ENCODE measurements at regions not wholly inside any gene's neighbourhood (a gene's known extent, or its start where the extent isn't known, plus 50 kb on each side); places are given as distances from the start of the nearest gene placed in this dataset.
"Not testable (repeated sequence)": the region's sequence is repeated elsewhere in the genome, so short reads cannot be mapped to it uniquely, and the experiment has no call there.

- no peaks in the 10 kb centered on the region for H3K27me3 Mint-ChIP-seq
- CTCF ChIA-PET = no interaction called here
- peaks cover 7% of the 10 kb centered on the region for H3K9me3 Mint-ChIP-seq
- ATAC-seq (ENCODE audit: low read depth) (no peak), DNase-seq (no peak)
- no peak overlapping the region for H3K27ac Mint-ChIP-seq
- POLR2A ChIA-PET = no interaction called here
- TF ChIP-seq, protein P1, sequence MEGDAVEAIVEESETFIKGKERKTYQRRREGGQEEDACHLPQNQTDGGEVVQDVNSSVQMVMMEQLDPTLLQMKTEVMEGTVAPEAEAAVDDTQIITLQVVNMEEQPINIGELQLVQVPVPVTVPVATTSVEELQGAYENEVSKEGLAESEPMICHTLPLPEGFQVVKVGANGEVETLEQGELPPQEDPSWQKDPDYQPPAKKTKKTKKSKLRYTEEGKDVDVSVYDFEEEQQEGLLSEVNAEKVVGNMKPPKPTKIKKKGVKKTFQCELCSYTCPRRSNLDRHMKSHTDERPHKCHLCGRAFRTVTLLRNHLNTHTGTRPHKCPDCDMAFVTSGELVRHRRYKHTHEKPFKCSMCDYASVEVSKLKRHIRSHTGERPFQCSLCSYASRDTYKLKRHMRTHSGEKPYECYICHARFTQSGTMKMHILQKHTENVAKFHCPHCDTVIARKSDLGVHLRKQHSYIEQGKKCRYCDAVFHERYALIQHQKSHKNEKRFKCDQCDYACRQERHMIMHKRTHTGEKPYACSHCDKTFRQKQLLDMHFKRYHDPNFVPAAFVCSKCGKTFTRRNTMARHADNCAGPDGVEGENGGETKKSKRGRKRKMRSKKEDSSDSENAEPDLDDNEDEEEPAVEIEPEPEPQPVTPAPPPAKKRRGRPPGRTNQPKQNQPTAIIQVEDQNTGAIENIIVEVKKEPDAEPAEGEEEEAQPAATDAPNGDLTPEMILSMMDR (IDR thresholded peaks at IDR 0.05) = no peak
- no peaks in the 10 kb centered on the region for H3K36me3 Mint-ChIP-seq (ENCODE audit: low read depth)
- H3K4me3 Mint-ChIP-seq = no peak overlapping the region
- no peaks in the 10 kb centered on the region for H3K4me1 Mint-ChIP-seq
- intact Hi-C loops (cut with micrococcal nuclease) = no loop called here
Measured at GRCh38 chr2:56583796-56584315, 400.1 kb downstream of the CCDC85A start.

DNA sequence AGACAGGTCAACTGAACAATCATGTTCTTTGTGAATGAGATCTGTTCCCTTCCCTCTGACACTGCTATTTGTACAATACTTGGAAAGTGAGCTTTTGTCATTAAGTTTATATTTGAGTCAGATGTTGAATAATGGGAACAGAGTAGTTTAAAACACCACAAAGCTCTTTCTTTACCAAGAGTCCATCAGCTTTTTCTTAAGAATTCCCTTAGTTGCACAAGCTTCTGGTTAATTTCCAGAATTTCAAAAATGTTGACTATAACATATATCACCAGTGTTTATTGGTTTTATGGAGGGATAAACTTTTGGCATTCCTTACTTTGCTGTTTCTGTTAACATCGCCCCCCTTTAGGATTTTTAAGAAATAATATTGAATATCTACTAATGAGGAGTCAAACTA is 403.7 kb downstream of the CCDC85A start:
- Mint-ChIP-seq H3K9me3 (no peaks in the 10 kb centered on the region), H3K27me3 (no peaks in the 10 kb centered on the region), H3K27ac (no peak overlapping the region), H3K4me1 (no peaks in the 10 kb centered on the region), H3K36me3 (ENCODE audit: low read depth) (no peaks in the 10 kb centered on the region), H3K4me3 (no peak overlapping the region)
- ChIA-PET POLR2A (no interaction called here), CTCF (no interaction called here)
- no peak for DNase-seq
- TF ChIP-seq, protein P1 (IDR thresholded peaks at IDR 0.05) = no peak
- no peak for ATAC-seq (ENCODE audit: low read depth)
- intact Hi-C loops (cut with micrococcal nuclease) = no loop called here

DNA sequence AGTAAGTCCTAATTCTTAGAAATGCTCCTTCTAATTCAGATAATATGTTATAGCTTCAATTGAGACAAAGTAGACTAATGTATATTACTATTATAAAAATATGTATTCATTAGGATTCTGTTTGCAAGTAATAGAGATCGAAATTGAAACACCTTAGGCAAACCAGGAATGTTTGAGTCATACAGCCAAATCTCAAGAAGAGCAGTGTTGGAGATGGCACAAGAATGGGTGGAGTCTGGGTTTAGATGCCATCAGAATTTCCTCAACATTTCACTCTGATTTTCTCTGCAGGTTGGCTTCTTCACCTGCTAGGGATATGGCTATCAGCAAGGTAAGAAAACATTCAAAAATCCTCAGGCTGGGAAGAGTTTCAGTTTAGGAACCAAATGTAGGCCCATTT is 405.4 kb downstream of the CCDC85A start:
- no peaks in the 10 kb centered on the region for H3K4me1 Mint-ChIP-seq
- intact Hi-C loops (cut with micrococcal nuclease) = no loop called here
- peaks cover 2% of the 10 kb centered on the region for H3K9me3 Mint-ChIP-seq
- H3K27ac Mint-ChIP-seq = no peak overlapping the region
- DNase-seq (no peak), ATAC-seq (ENCODE audit: low read depth) (no peak)
- CTCF ChIA-PET = no interaction called here
- no peaks in the 10 kb centered on the region for H3K36me3 Mint-ChIP-seq (ENCODE audit: low read depth)
- TF ChIP-seq, protein P1 (IDR thresholded peaks at IDR 0.05) = no peak
- no peaks in the 10 kb centered on the region for H3K27me3 Mint-ChIP-seq
- no peak overlapping the region for H3K4me3 Mint-ChIP-seq
- POLR2A ChIA-PET = no interaction called here

- DNase-seq (no peak), ATAC-seq (ENCODE audit: low read depth) (no peak)
- ChIA-PET CTCF (no interaction called here), POLR2A (no interaction called here)
- H3K27ac Mint-ChIP-seq = no peak overlapping the region
- TF ChIP-seq, protein P1 (IDR thresholded peaks at IDR 0.05) = no peak
- H3K9me3 Mint-ChIP-seq = peaks cover 2% of the 10 kb centered on the region
- no peaks in the 10 kb centered on the region for H3K36me3 Mint-ChIP-seq (ENCODE audit: low read depth)
- H3K27me3 Mint-ChIP-seq = no peaks in the 10 kb centered on the region
- intact Hi-C loops (cut with micrococcal nuclease) = no loop called here
- no peaks in the 10 kb centered on the region for H3K4me1 Mint-ChIP-seq
- no peak overlapping the region for H3K4me3 Mint-ChIP-seq
Measured at GRCh38 chr2:56589835-56590234, 406.0 kb downstream of the CCDC85A start.

DNA sequence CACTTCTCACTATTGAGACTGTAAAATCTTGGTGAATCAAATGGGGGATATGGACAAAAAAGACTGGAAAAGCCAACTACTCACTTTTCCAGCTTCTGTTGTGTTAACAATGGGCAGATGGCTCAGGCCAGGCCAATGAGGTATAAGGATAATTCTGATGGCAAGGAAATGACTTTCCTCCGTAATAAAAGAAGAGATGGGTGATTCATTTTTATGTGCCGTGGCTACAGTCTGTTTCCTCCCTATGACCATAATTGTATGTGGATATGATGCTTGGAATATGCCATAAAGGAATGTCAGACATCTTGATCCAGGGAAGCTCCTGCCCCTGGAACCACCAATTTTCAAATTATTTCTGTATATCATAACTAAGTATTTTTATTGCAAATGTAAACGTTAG is 406.8 kb downstream of the CCDC85A start:
- Mint-ChIP-seq H3K4me1 (no peaks in the 10 kb centered on the region), H3K36me3 (ENCODE audit: low read depth) (no peaks in the 10 kb centered on the region), H3K27me3 (no peaks in the 10 kb centered on the region), H3K4me3 (no peak overlapping the region), H3K9me3 (peaks cover 6% of the 10 kb centered on the region), H3K27ac (no peak overlapping the region)
- ChIA-PET CTCF (no interaction called here), POLR2A (no interaction called here)
- DNase-seq (no peak), ATAC-seq (ENCODE audit: low read depth) (no peak)
- TF ChIP-seq, protein P1 (IDR thresholded peaks at IDR 0.05) = no peak
- intact Hi-C loops (cut with micrococcal nuclease) = no loop called here

DNA sequence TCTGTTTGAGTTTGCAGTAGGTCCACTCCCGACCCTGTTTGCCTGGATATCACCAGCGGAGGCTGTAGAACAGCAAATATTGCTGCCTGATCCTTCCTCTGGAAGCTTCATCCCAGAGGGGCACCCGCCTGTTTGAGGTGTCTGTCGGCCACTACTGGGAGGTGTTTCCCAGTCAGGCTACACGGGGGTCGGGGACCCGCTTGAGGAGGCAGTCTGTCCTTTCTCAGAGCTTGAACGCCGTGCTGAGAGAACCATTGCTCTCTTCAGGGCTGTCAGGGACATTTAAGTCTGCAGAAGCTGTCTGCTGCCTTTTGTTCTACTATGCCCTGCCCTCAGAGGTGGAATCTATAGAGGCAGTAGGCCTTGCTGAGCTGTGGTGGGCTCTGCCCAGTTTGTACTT is 422.3 kb downstream of the CCDC85A start:
- H3K4me3 Mint-ChIP-seq; H3K4me1 Mint-ChIP-seq; H3K27ac Mint-ChIP-seq; H3K27me3 Mint-ChIP-seq; ATAC-seq (ENCODE audit: low read depth); POLR2A ChIA-PET; H3K36me3 Mint-ChIP-seq (ENCODE audit: low read depth); DNase-seq; H3K9me3 Mint-ChIP-seq; intact Hi-C loops (cut with micrococcal nuclease); CTCF ChIA-PET: not testable (repeated sequence)

Data from activated B cell treated with CpG ODN at 0.5 μM for 24 hours (primary cell).